HG02970 (cell line): ENCODE measurements at regions not wholly inside any gene's neighbourhood (a gene's known extent, or its start where the extent isn't known, plus 50 kb on each side); places are given as distances from the start of the nearest gene placed in this dataset.

Source experiments
- ATAC-seq: cut with Tn5 transposase; IDR thresholded peaks from one replicate; pipeline ENCODE4 v1.9.1; 2021; ENCODE audit warnings: mild to moderate bottlenecking, moderate library complexity, moderate number of reproducible peaks; ENCODE audit not compliant: unreplicated experiment, low FRiP score

- no peak for ATAC-seq
Measured at GRCh38 chr11:111098091-111098490, 147.4 kb upstream of the POU2AF2 start.

- ATAC-seq: no peak
Measured at GRCh38 chr11:111097191-111097590, 148.3 kb upstream of the POU2AF2 start.

GRCh38 chr11:111095327-111095726, 150.2 kb upstream of the POU2AF2 start:
- ATAC-seq: no peak

- no peak for ATAC-seq
Measured at GRCh38 chr11:111093061-111093460, 152.5 kb upstream of the POU2AF2 start.

GRCh38 chr11:111091321-111091938, 154.1 kb upstream of the POU2AF2 start:
- ATAC-seq: no peak

GRCh38 chr11:111089759-111090158, 155.8 kb upstream of the POU2AF2 start:
- no peak for ATAC-seq

GRCh38 chr11:111088847-111089355, 156.6 kb upstream of the POU2AF2 start:
- ATAC-seq: no peak

GRCh38 chr11:111086058-111086457, 159.5 kb upstream of the POU2AF2 start:
- ATAC-seq: no peak

- ATAC-seq: no peak
Measured at GRCh38 chr11:111082664-111083063, 162.9 kb upstream of the POU2AF2 start.

GRCh38 chr11:111081021-111081511, 164.5 kb upstream of the POU2AF2 start:
- no peak for ATAC-seq

- no peak for ATAC-seq
Measured at GRCh38 chr11:111077530-111078322, 167.8 kb upstream of the POU2AF2 start.

- no peak for ATAC-seq
Measured at GRCh38 chr11:111069066-111069465, 176.5 kb upstream of the POU2AF2 start.

- no peak for ATAC-seq
Measured at GRCh38 chr11:111067994-111068393, 177.5 kb upstream of the POU2AF2 start.

- no peak for ATAC-seq
Measured at GRCh38 chr11:111066846-111067245, 178.7 kb upstream of the POU2AF2 start.

- ATAC-seq: no peak
Measured at GRCh38 chr11:111063726-111064517, 181.6 kb upstream of the POU2AF2 start.

- no peak for ATAC-seq
Measured at GRCh38 chr11:111062420-111062819, 183.1 kb upstream of the POU2AF2 start.

- no peak for ATAC-seq
Measured at GRCh38 chr11:111059726-111060125, 185.8 kb upstream of the POU2AF2 start.

GRCh38 chr11:111049131-111049530, 196.4 kb upstream of the POU2AF2 start:
- no peak for ATAC-seq

- no peak for ATAC-seq
Measured at GRCh38 chr11:111047374-111047773, 198.2 kb upstream of the POU2AF2 start.

GRCh38 chr11:111046291-111046690, 199.2 kb upstream of the POU2AF2 start:
- ATAC-seq: no peak

GRCh38 chr11:111045874-111046273, 199.7 kb upstream of the POU2AF2 start:
- no peak for ATAC-seq
